ENCODE measurements at regions not wholly inside any gene's neighbourhood (a gene's known extent, or its start where the extent isn't known, plus 50 kb on each side); places are given as distances from the start of the nearest gene placed in this dataset.

DNA sequence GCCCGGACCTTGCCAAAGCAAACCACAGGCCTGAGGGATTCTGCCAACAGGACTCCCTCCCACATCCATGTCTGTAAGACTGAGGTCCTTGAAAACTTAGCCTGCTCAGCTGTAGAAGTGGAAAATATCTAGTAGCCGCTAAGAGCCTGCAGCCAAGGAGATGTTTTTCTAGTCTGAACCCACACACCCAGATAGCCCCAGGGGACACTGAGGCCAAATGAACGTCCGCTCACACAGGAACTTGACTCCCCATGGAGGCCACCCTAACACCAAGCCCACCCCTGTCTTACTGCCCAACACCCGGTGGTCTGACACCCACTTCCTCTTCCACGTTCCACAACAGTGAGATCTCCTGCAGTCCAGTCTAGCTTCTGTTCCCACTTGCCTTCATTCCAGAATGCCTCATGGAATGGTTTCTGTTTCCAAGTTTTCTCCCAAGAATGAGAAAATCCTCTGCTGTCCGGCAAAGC lies 174.8 kb downstream of the PLPP3 start:
- Histone ChIP-seq H4K20me1 (ENCODE audit: insufficient read depth, low read length) (no peaks in the 10 kb centered on the region), H3K27me3 (ENCODE audit: control insufficient read depth in 2 of 2, insufficient read depth in 2 of 2, low read length in 2 of 2) (no peaks in the 10 kb centered on the region), H3K4me3 (replicated peaks in 1 of 3; ENCODE audit: low read depth in 2 of 3, low read length in 3 of 3) (no peak overlapping the region), H3K4me1 (ENCODE audit: control insufficient read depth in 1 of 2, insufficient read depth in 2 of 2, low read length in 2 of 2) (no peaks in the 10 kb centered on the region), H3K27ac (ENCODE audit: low read depth in 1 of 2, low read length in 2 of 2) (no peak overlapping the region), H3K9me3 (replicated peaks in 1 of 2; ENCODE audit: control insufficient read depth in 1 of 2, insufficient read depth in 1 of 2, low read length in 2 of 2) (no peaks in the 10 kb centered on the region), H3K79me2 (ENCODE audit: insufficient read depth, low read length) (no peaks in the 10 kb centered on the region), H3K36me3 (replicated peaks in 1 of 2; ENCODE audit: control insufficient read depth in 1 of 2, insufficient read depth in 2 of 2, low read length in 2 of 2) (no peaks in the 10 kb centered on the region), H2AFZ (ENCODE audit: insufficient read depth, low read depth, low read length, poor library complexity, severe bottlenecking) (no peak overlapping the region), H3K9ac (ENCODE audit: insufficient read depth, low read length, poor library complexity, severe bottlenecking) (no peak overlapping the region), H3K4me2 (replicated peaks; ENCODE audit: extremely low read depth, low read length, poor library complexity, severe bottlenecking) (no peak overlapping the region)
- TF ChIP-seq, protein P1, sequence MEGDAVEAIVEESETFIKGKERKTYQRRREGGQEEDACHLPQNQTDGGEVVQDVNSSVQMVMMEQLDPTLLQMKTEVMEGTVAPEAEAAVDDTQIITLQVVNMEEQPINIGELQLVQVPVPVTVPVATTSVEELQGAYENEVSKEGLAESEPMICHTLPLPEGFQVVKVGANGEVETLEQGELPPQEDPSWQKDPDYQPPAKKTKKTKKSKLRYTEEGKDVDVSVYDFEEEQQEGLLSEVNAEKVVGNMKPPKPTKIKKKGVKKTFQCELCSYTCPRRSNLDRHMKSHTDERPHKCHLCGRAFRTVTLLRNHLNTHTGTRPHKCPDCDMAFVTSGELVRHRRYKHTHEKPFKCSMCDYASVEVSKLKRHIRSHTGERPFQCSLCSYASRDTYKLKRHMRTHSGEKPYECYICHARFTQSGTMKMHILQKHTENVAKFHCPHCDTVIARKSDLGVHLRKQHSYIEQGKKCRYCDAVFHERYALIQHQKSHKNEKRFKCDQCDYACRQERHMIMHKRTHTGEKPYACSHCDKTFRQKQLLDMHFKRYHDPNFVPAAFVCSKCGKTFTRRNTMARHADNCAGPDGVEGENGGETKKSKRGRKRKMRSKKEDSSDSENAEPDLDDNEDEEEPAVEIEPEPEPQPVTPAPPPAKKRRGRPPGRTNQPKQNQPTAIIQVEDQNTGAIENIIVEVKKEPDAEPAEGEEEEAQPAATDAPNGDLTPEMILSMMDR (IDR thresholded peaks at IDR 0.05) = no peak
- no peak for DNase-seq
- intact Hi-C loops (cut with micrococcal nuclease) = loop anchor here in 1 of 2 donors (5.0 kb wide), 1 partner anchor 173 kb away; the partner anchor contains the start of gene PLPP3
- 48% methylated on average over 5 of the region's 7 CpGs for WGBS (ENCODE audit: insufficient coverage)
- peaks cover 2 to 7% (median 6%) of the 10 kb centered on the region in 3 donors for H3K27me3 Mint-ChIP-seq (ENCODE audit: low read depth in 3 of 3)
- no peak overlapping the region for H3K4me3 Mint-ChIP-seq
- no peak overlapping the region for H3K27ac Mint-ChIP-seq
- peaks cover 0 to 3% (median 0%) of the 10 kb centered on the region in 7 donors for H3K9me3 Mint-ChIP-seq
- no peaks in the 10 kb centered on the region for H3K36me3 Mint-ChIP-seq
- no peaks in the 10 kb centered on the region for H3K4me1 Mint-ChIP-seq

DNA sequence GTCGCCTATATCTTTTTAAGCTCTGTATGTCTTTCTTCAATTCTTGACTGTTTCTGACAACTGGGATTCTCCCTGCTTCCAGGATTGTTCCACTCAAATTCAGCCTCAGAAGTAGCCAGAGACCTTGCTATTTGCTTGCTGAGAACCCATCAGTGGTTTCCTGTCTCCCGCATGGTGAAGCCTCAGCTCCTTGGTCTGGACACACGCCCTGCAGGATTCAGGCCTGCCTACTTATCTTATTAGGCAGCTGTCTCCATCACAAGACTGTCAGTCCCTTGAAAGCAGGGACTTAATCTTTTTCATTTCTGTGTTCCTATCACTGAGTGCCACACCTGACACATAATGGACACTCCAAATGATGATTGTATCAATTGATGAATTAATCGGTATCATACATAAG lies 175.3 kb downstream of the PLPP3 start:
- no peak overlapping the region for H3K4me2 ChIP-seq (replicated peaks; ENCODE audit: extremely low read depth, low read length, poor library complexity, severe bottlenecking)
- no peak overlapping the region for H3K9ac ChIP-seq (ENCODE audit: insufficient read depth, low read length, poor library complexity, severe bottlenecking)
- TF ChIP-seq, protein P1 (IDR thresholded peaks at IDR 0.05) = no peak
- Mint-ChIP-seq H3K4me3 (no peak overlapping the region), H3K27ac (no peak overlapping the region), H3K4me1 (no peaks in the 10 kb centered on the region), H3K36me3 (no peaks in the 10 kb centered on the region), H3K27me3 (ENCODE audit: low read depth in 3 of 3) (peaks cover 2 to 8% (median 7%) of the 10 kb centered on the region in 3 donors), H3K9me3 (peaks cover 0 to 3% (median 0%) of the 10 kb centered on the region in 7 donors)
- H3K36me3 ChIP-seq (replicated peaks in 1 of 2; ENCODE audit: control insufficient read depth in 1 of 2, insufficient read depth in 2 of 2, low read length in 2 of 2) = no peaks in the 10 kb centered on the region
- intact Hi-C loops (cut with micrococcal nuclease) = no loop called here
- H3K27me3 ChIP-seq (ENCODE audit: control insufficient read depth in 2 of 2, insufficient read depth in 2 of 2, low read length in 2 of 2) = no peaks in the 10 kb centered on the region
- H3K4me3 ChIP-seq (replicated peaks in 1 of 3; ENCODE audit: low read depth in 2 of 3, low read length in 3 of 3) = no peak overlapping the region
- H4K20me1 ChIP-seq (ENCODE audit: insufficient read depth, low read length) = no peaks in the 10 kb centered on the region
- H3K27ac ChIP-seq (ENCODE audit: low read depth in 1 of 2, low read length in 2 of 2) = no peak overlapping the region
- DNase-seq = no peak
- no peaks in the 10 kb centered on the region for H3K9me3 ChIP-seq (replicated peaks in 1 of 2; ENCODE audit: control insufficient read depth in 1 of 2, insufficient read depth in 1 of 2, low read length in 2 of 2)
- H3K79me2 ChIP-seq (ENCODE audit: insufficient read depth, low read length) = no peaks in the 10 kb centered on the region
- no peak overlapping the region for H2AFZ ChIP-seq (ENCODE audit: insufficient read depth, low read depth, low read length, poor library complexity, severe bottlenecking)
- 58% methylated on average over 3 of the region's 4 CpGs for WGBS (ENCODE audit: insufficient coverage)
- no peaks in the 10 kb centered on the region for H3K4me1 ChIP-seq (ENCODE audit: control insufficient read depth in 1 of 2, insufficient read depth in 2 of 2, low read length in 2 of 2)

Data from CD14-positive monocyte (primary cell).